HCT116 (cell line): ENCODE measurements at regions not wholly inside any gene's neighbourhood (a gene's known extent, or its start where the extent isn't known, plus 50 kb on each side); places are given as distances from the start of the nearest gene placed in this dataset.

ENCODE experiments used
- CEBPB ChIP-seq: IDR thresholded peaks from 2 replicates; pipeline ENCODE4 v1.6.1; 2012; ENCODE audit warnings: low read depth
- CTCF ChIP-seq, 3 experiments: fragments of 200-600 bp in 1 of 3; sonication (generic) in 1 of 3; IDR thresholded peaks in 2 of 3; conservative IDR thresholded peaks in 1 of 3; 2 replicates each; pipeline ENCODE4 v1.5.1; 2012 to 2017; ENCODE audit warnings: low read depth in 2 of 3, low read length in 2 of 3, antibody characterized with exemption in 1 of 3, borderline replicate concordance in 1 of 3, control low read depth in 1 of 3, mild to moderate bottlenecking in 1 of 3, mixed read lengths in 1 of 3, mixed run types in 1 of 3, moderate library complexity in 1 of 3; ENCODE audit not compliant: insufficient read depth in 1 of 3
- EZH2 ChIP-seq: fragments of 200-600 bp; sonication (generic); IDR thresholded peaks from 2 replicates; pipeline ENCODE4 v1.6.1; 2017; ENCODE audit warnings: antibody characterized with exemption, mixed run types
- EZH2phosphoT487 ChIP-seq: fragments of 200-600 bp; IDR thresholded peaks from 2 replicates; pipeline ENCODE4 v1.6.1; 2018; ENCODE audit warnings: antibody characterized with exemption, borderline replicate concordance
- FOSL1 ChIP-seq: IDR thresholded peaks from 2 replicates; pipeline ENCODE4 v1.6.1; 2012; ENCODE audit warnings: low read depth
- MAX ChIP-seq: IDR thresholded peaks from 2 replicates; pipeline ENCODE4 v1.6.1; 2012
- POLR2A ChIP-seq: IDR thresholded peaks from 2 replicates; pipeline ENCODE4 v1.7.0; 2011; ENCODE audit warnings: borderline replicate concordance; ENCODE audit not compliant: insufficient read depth, insufficient read length; ENCODE audit errors: extremely low read depth
- POLR2AphosphoS5 ChIP-seq: IDR thresholded peaks from 2 replicates; pipeline ENCODE4 v1.6.1; 2011; ENCODE audit warnings: mild to moderate bottlenecking, low read depth, low read length, moderate library complexity
- RAD21 ChIP-seq: IDR thresholded peaks from 2 replicates; pipeline ENCODE4 v1.6.1; 2012; ENCODE audit warnings: low read depth, mild to moderate bottlenecking
- TCF7L2 ChIP-seq: IDR thresholded peaks from 2 replicates; pipeline ENCODE4 v1.7.0; 2011; ENCODE audit warnings: borderline replicate concordance, inconsistent platforms; ENCODE audit not compliant: insufficient read depth, insufficient read length; ENCODE audit errors: extremely low read depth

- TF ChIP-seq POLR2AphosphoS5 (no peak), CEBPB (no peak), RAD21 (no peak), CTCF (IDR thresholded peaks at IDR 0.05 in 2 of 3, conservative IDR thresholded peaks at IDR 0.05 in 1 of 3; ENCODE audit: borderline replicate concordance in 1 of 3, insufficient read depth in 1 of 3, low read depth in 2 of 3, low read length in 2 of 3) (no peak), MAX (no peak), POLR2A (no peak), FOSL1 (no peak), EZH2 (no peak), TCF7L2 (no peak), EZH2phosphoT487 (no peak)
Observed at GRCh38 chr9:79980432-79980831, 408.7 kb downstream of the TLE4 start.
